GM18870 (cell line): ENCODE measurements at regions not wholly inside any gene's neighbourhood (a gene's known extent, or its start where the extent isn't known, plus 50 kb on each side); places are given as distances from the start of the nearest gene placed in this dataset.
"Not testable (repeated sequence)": the region's sequence is repeated elsewhere in the genome, so short reads cannot be mapped to it uniquely, and the experiment has no call there.

Source experiments
- ATAC-seq: cut with Tn5 transposase; IDR thresholded peaks from one replicate; pipeline ENCODE4 v1.9.1; 2021; ENCODE audit warnings: moderate library complexity; ENCODE audit not compliant: unreplicated experiment

GRCh38 chr13:89113744-89114143, 1442.6 kb downstream of the SLITRK5 start:
- no peak for ATAC-seq

DNA sequence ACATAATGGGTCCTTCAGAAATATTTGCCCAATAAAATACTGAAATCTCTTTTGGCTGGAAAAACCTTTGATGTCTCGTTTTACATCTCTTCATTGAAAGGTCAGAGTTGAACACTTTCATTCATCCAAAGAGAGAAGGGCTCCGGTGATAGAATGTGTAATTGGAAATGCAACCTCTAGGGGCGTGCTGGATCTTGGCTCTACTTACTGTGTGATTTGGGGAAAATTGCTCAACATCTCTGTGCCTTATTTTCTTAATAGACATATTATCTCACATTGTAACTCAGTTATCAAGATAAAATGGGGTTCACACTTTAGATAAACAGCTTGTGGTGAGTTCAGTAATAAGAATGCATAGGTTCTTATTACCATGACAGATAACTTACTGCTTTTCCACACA, 1444.1 kb downstream of the SLITRK5 start:
- ATAC-seq: no peak

DNA sequence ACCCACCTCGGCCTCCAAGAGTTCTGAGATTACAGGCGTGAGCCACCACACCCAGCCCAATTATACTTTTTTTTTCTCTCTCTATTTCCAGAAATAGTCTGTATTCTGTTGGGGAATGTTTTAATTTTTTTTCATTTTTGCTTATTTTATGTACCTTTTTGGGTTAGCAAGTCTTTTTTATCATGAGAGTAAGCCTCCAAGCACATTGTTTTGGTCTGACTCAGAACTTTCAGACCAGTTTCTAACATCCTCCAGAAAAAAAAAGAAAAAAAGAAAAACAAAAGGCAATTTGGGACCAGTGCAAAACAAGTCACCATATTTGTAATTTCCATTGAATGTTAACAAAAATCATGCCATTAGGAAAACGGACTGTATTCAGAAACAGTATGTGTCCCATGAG, 1465.5 kb downstream of the SLITRK5 start:
- no peak for ATAC-seq

DNA sequence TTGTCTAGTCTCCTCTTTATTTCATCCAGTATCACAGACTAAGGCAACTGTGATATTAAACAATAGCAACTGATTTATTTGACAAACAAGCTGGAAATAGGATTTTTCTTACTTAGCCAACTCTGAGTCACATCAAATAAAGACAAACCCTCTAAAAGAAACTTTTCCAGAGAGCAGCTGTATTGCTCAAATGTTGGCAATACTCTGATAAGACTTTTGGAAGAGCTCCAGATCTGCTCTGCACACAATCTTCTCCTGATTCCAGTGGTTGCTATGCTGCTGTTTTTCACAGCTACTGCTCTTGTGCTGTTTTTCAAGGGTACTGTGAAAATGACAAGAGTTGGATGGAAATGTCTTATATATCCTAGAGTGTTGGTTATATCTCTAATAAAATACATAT, 1479.2 kb downstream of the SLITRK5 start:
- no peak for ATAC-seq

DNA sequence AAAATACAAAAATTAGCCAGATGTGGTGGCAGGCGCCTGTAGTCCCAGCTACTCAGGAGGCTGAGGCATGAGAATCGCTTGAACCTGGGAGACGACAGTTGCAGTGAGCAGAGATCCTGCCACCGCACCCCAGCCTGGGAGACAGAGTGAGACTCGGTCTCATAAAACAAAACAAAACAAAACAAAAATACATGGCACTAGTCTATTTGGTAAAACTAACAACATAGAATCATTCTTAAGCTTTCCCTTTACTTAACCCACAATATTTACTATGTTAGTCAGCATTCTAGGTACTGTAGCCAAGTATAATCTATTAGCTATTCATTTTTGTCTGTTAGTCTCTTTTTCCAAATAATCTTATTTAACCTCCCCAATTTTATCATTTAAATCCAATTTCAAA, 1482.8 kb downstream of the SLITRK5 start:
- no peak for ATAC-seq

GRCh38 chr13:89163096-89163495, 1491.9 kb downstream of the SLITRK5 start:
- no peak for ATAC-seq

DNA sequence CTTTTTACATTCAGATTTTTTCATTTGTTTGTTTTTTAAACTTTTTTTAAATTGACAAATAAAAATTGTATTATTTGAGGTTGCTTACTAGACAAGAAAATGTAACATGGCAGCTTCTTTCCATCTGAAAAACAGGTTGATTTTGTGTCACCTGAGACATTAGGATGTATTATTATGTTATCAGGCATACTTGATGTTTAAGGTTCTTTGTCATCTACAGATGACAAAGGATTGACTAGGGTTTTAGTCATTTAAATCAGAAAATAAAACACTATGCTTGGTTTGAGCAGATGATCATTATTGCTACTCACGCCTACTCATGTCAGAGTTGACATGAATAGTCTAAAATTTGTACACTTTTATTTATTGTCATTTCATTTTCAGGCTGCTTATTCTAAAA, 1494.5 kb downstream of the SLITRK5 start:
- no peak for ATAC-seq

GRCh38 chr13:89169951-89170350, 1498.8 kb downstream of the SLITRK5 start:
- ATAC-seq: no peak

DNA sequence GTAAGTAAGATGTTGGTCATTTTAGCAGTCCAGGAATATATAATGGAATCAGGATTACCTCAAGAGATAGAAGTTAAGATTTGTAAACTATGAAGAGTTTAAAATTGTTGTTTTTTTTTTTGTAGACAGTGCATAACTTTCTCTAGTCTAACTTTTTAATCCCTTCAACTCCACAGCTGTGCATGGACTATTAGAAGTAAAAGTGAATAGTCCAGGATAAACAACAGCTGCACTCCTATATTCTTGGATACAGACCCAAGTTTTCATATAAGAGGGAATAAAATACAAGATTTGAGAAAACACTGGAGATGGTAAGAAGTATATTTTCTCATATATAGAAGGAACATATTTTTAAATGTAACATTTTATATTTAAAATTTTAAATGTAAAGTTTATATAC, 1509.9 kb downstream of the SLITRK5 start:
- ATAC-seq: no peak

- no peak for ATAC-seq
These were observed 1528.0 kb downstream of the SLITRK5 start for GRCh38 chr13:89199138-89199537.

- no peak for ATAC-seq
These were observed 1533.3 kb downstream of the SLITRK5 start for GRCh38 chr13:89204435-89204834.

- no peak for ATAC-seq
These were observed 1534.8 kb downstream of the SLITRK5 start for GRCh38 chr13:89205856-89206520.

DNA sequence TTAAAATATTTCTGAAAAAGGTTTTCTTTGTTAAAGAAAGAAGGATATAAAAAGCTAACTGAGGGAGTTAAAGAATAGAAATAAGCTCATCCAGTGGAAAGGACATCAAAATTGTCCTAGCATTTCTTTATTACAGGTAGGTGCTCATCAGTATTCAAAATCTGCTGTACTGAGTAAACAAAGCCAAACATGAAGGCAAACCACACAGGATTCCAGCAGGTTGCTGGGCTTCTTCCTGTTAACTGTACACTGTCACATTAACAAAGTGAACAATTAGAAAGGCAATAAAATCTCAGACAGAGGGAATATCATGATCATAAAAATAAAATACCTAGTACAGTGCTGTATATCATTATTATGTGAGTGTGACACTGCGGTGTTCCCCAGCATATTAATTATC, 1541.0 kb downstream of the SLITRK5 start:
- no peak for ATAC-seq

DNA sequence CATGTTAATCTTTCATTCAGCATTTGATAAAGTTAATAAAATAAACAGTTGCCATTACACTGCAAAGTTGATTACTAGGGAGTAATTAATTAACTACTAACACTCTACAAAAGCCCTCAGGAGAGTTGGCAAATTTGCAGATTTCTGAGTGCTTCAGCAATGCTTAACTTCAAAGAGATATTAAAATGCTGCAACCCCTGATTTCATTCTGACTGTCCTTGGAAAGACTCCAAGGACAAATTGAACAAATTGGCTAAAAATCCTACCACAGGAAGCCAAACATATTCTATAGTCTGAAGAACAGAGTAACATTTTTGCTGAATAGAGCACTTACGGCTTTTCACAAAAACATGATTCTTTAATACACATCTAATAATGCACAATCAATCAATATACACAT, 1543.0 kb downstream of the SLITRK5 start:
- ATAC-seq: no peak

GRCh38 chr13:89215319-89215718, 1544.1 kb downstream of the SLITRK5 start:
- ATAC-seq: not testable (repeated sequence)

GRCh38 chr13:89217813-89218212, 1546.6 kb downstream of the SLITRK5 start:
- no peak for ATAC-seq

DNA sequence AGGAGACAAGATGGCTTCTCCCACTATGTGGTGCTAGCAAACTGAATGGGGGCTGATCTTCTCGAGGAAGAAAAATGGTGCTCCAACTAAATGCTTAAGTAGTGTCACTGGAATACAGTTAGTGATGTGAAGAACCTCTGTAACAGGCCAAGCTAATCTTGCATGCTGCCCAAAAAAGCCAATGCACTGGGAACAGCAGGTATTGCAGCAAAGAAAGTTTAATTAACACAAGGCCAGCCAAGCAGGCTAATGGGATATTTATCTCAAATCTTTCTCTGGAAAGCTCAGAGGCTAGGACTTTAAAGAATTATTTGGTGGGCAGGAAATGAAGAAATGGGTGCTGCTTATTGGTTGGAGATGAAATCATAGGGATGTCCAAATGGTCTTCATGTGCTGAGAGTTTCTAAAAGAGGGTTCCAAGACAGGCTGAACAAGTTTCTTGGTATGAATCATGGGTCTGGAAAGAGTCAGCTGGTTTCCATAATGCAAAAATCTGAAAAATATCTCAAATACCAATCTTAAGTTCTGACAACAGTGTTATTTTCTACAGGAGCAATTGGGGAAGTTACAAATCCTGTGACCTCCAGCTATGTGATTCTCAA, 1550.5 kb downstream of the SLITRK5 start:
- ATAC-seq: no peak

- no peak for ATAC-seq
These were observed 1556.2 kb downstream of the SLITRK5 start for GRCh38 chr13:89227356-89227755.

DNA sequence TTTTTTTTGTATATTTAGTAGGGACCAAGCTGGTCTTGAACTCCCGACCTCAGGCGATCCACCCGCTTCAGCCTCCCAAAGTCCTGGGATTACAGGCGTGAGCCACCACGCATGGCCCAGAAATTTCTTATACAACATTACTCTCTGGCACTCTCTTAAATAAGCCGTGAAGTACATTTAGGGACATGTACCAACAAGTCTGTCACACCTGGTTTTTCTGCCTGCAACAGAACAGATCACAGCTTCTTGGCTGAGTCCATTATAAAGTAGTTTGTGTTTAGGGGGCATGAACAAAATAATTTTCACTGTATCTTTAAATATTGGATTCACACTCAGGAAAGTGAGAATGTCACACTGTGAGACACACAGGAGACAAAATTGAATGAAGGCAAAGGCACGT, 1567.3 kb downstream of the SLITRK5 start:
- no peak for ATAC-seq

- ATAC-seq: no peak
These were observed 1568.4 kb downstream of the SLITRK5 start for GRCh38 chr13:89239361-89240127.

DNA sequence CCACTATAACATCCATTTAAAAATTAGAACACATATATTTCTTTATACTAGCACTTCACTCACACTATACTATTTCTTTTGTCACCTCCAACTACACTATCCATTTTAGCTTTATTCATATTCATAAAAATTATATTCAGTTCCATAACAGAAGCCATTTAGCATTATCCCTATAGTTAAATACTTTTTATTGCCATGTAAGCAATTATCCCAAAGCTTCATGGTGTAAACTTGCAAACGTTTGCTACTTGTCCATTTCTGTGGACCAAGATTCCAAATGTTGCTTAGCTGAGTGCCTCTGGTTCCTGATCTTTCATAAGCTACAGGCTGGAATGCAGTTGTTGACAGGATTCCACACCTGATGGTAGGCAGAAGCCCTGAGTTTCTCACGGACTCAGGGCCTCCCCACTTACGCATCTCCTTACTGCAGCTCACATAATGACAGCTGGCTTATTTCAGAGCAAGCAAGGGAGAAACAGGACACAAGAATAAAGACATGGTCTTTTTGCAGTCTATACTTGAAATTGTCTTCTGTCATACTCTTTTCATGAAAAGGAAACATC, 1584.8 kb downstream of the SLITRK5 start:
- ATAC-seq: no peak

GRCh38 chr13:89267734-89268133, 1596.6 kb downstream of the SLITRK5 start:
- no peak for ATAC-seq
